Body of pancreas (tissue), 4 donors: ENCODE measurements at regions not wholly inside any gene's neighbourhood (a gene's known extent, or its start where the extent isn't known, plus 50 kb on each side); places are given as distances from the start of the nearest gene placed in this dataset.

ENCODE experiments used
- ATAC-seq: fragments of 150-250 bp; one replicate; pipeline ENCODE4 v1.9.1; 2016
- DNase-seq, 4 donors: peaks; one replicate each; pipeline ENCODE4 v3.0.0-alpha.2; 2019
- H3K27ac ChIP-seq, 4 donors: fragments of 200-600 bp; sonication (generic); 1 replicate in 3 of 4; 2 replicates in 1 of 4; pipeline versions ENCODE4 v1.5.1 to v1.6.1; 2016 to 2019; ENCODE audit warnings: mild to moderate bottlenecking in 1 of 4, mixed read lengths in 1 of 4, moderate library complexity in 1 of 4
- H3K27me3 ChIP-seq, 2 donors: fragments of 200-600 bp; sonication (generic); one replicate each; pipeline ENCODE4 v1.6.0; 2016; ENCODE audit warnings: mild to moderate bottlenecking in 1 of 2
- H3K36me3 ChIP-seq, 2 donors: fragments of 200-600 bp; sonication (generic); replicated peaks in 1 of 2; 2 replicates each; pipeline ENCODE4 v1.5.1; 2016; ENCODE audit warnings: low read depth in 2 of 2; ENCODE audit not compliant: insufficient read depth in 1 of 2
- H3K4me1 ChIP-seq: fragments of 200-600 bp; sonication (generic); one replicate; pipeline ENCODE4 v1.6.0; 2016
- H3K4me3 ChIP-seq, 2 donors: fragments of 200-600 bp; sonication (generic); 1 replicate in 1 of 2; 2 replicates in 1 of 2; pipeline ENCODE4 v1.5.1; 2016 to 2019
- H3K9me3 ChIP-seq, 3 donors: fragments of 200-600 bp; sonication (generic); 1 replicate in 2 of 3; 2 replicates in 1 of 3; pipeline ENCODE4 v1.5.1; 2016
- CTCF ChIP-seq, 7 experiments: fragments of 450-650 bp in 4 of 7; fragments of 200-600 bp in 3 of 7; sonication (generic) in 3 of 7; IDR thresholded peaks; one replicate each; pipeline ENCODE4 v1.5.1; 2016 to 2019; ENCODE audit warnings: antibody characterized with exemption in 7 of 7
- POLR2A ChIP-seq, 3 donors: fragments of 450-650 bp; IDR thresholded peaks; one replicate each; pipeline ENCODE4 v1.6.1; 2016; ENCODE audit warnings: antibody characterized with exemption in 3 of 3, mild to moderate bottlenecking in 2 of 3
- WGBS, 2 donors: methylation state at CpG; one replicate each; pipeline ENCODE4 v1.1.5; 2017; 5-methylcytosine and 5-hydroxymethylcytosine counted together
- intact Hi-C: fragments of 100-400 bp; cut with DNase I; formaldehyde crosslinking; loops from one replicate; pipeline ENCODE4 v1.15.1; 2023

- H3K4me3 ChIP-seq, result no peak overlapping the region
- no peaks in the 10 kb centered on the region for H3K4me1 ChIP-seq
- H3K27me3 ChIP-seq, result no peaks in the 10 kb centered on the region
- TF ChIP-seq CTCF (IDR thresholded peaks at IDR 0.05), result no peak
- TF ChIP-seq POLR2A (IDR thresholded peaks at IDR 0.05), result no peak
- no peak for DNase-seq
- no peaks in the 10 kb centered on the region for H3K36me3 ChIP-seq
- intact Hi-C loops, result no loop called here
- H3K27ac ChIP-seq, result no peak overlapping the region
- no peak for ATAC-seq
- no peaks in the 10 kb centered on the region for H3K9me3 ChIP-seq
- WGBS, 2 donors, result 61 to 92% methylated on average over 2 to 4 of the region's 4 CpGs
Measured at GRCh38 chr20:60327971-60328660, 369.9 kb downstream of the CDH26 start.

- TF ChIP-seq CTCF (IDR thresholded peaks at IDR 0.05) (no peak), POLR2A (IDR thresholded peaks at IDR 0.05) (no peak)
- Histone ChIP-seq H3K4me3 (no peak overlapping the region), H3K27me3 (no peaks in the 10 kb centered on the region), H3K36me3 (no peaks in the 10 kb centered on the region), H3K9me3 (no peaks in the 10 kb centered on the region), H3K27ac (no peak overlapping the region), H3K4me1 (no peaks in the 10 kb centered on the region)
- DNase-seq (no peak), ATAC-seq (no peak)
- WGBS, 2 donors, result 36 to 43% methylated on average over 3 of the region's 3 CpGs
- intact Hi-C loops, result no loop called here
Measured at GRCh38 chr20:60330461-60330860, 372.2 kb downstream of the CDH26 start.

GRCh38 chr20:60331688-60332300 lies 373.6 kb downstream of the CDH26 start:
- no peak for DNase-seq
- no peak overlapping the region for H3K4me3 ChIP-seq
- TF ChIP-seq POLR2A (IDR thresholded peaks at IDR 0.05), result no peak
- TF ChIP-seq CTCF (IDR thresholded peaks at IDR 0.05), result no peak
- no peaks in the 10 kb centered on the region for H3K9me3 ChIP-seq
- H3K4me1 ChIP-seq, result no peaks in the 10 kb centered on the region
- intact Hi-C loops, result no loop called here
- WGBS, 2 donors, result 47 to 57% methylated on average over 11 of the region's 11 CpGs
- H3K27me3 ChIP-seq, result no peaks in the 10 kb centered on the region
- no peaks in the 10 kb centered on the region for H3K36me3 ChIP-seq
- H3K27ac ChIP-seq, result no peak overlapping the region
- ATAC-seq, result no peak

DNA sequence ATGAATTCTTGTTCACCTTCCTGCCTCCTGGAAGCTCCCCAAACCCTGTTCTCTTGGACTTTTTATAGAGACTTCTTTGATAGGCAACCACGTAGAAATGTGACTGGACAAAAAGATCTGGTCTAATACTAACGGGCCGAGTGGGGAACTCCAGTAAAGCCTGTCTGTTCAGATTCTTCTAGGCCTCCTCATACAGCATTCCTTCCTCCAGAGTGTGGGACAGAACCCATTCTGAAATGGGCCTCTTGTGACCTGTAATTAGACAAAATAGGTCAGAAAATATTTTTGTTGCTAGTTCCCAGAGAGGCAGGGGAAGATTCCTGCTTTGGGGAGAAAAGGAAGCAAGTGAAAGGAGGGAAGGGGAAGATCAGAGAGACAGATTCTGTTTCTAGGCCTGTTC lies 374.3 kb downstream of the CDH26 start:
- TF ChIP-seq POLR2A (IDR thresholded peaks at IDR 0.05), result no peak
- TF ChIP-seq CTCF (IDR thresholded peaks at IDR 0.05), result no peak
- ATAC-seq (no peak), DNase-seq (no peak)
- no peaks in the 10 kb centered on the region for H3K36me3 ChIP-seq
- no peaks in the 10 kb centered on the region for H3K9me3 ChIP-seq
- intact Hi-C loops, result no loop called here
- H3K4me3 ChIP-seq, result no peak overlapping the region
- no peaks in the 10 kb centered on the region for H3K27me3 ChIP-seq
- WGBS, 2 donors, result 41 to 61% methylated on average over 3 of the region's 3 CpGs
- H3K27ac ChIP-seq, result no peak overlapping the region
- H3K4me1 ChIP-seq, result no peaks in the 10 kb centered on the region

- WGBS, 2 donors, result 72 to 79% methylated on average over 3 of the region's 3 CpGs
- intact Hi-C loops, result no loop called here
- Histone ChIP-seq H3K36me3 (no peaks in the 10 kb centered on the region), H3K4me3 (no peak overlapping the region), H3K4me1 (no peaks in the 10 kb centered on the region), H3K27me3 (no peaks in the 10 kb centered on the region), H3K27ac (no peak overlapping the region), H3K9me3 (no peaks in the 10 kb centered on the region)
- ATAC-seq (no peak), DNase-seq (no peak)
- no peak for TF ChIP-seq POLR2A (IDR thresholded peaks at IDR 0.05)
- no peak for TF ChIP-seq CTCF (IDR thresholded peaks at IDR 0.05)
Measured at GRCh38 chr20:60334911-60335310, 376.7 kb downstream of the CDH26 start.
